ENCODE measurements at regions not wholly inside any gene's neighbourhood (a gene's known extent, or its start where the extent isn't known, plus 50 kb on each side); places are given as distances from the start of the nearest gene placed in this dataset.

- Histone ChIP-seq H4K91ac (ENCODE audit: insufficient read depth, low read depth, low read length) (no peak overlapping the region), H3K27me3 (ENCODE audit: control insufficient read depth, insufficient read depth, low read length) (peaks cover 5% of the 10 kb centered on the region), H3K79me1 (ENCODE audit: low read depth in 1 of 2, low read length in 2 of 2) (no peaks in the 10 kb centered on the region), H2BK5ac (ENCODE audit: low read depth, low read length, poor library complexity, severe bottlenecking) (no peak overlapping the region), H3K23ac (ENCODE audit: low read depth, low read length) (no peak overlapping the region), H2BK15ac (ENCODE audit: low read depth, low read length) (no peak overlapping the region), H4K5ac (ENCODE audit: low read depth, low read length) (no peak overlapping the region), H3K9me1 (ENCODE audit: insufficient read depth, low read length) (no peaks in the 10 kb centered on the region), H3K27ac (ENCODE audit: insufficient read depth, low read length) (no peak overlapping the region), H3K56ac (ENCODE audit: extremely low read depth, insufficient read depth, low read length) (no peak overlapping the region), H2AK9ac (replicated peaks; ENCODE audit: low read depth, low read length, poor library complexity) (no peak overlapping the region), H3K4me2 (ENCODE audit: low read depth, low read length) (no peak overlapping the region), H3K4me1 (ENCODE audit: control insufficient read depth, insufficient read depth, low read length) (no peaks in the 10 kb centered on the region), H3K9ac (ENCODE audit: low read depth, low read length) (no peak overlapping the region), H3K4ac (ENCODE audit: low read depth, low read length) (no peak overlapping the region), H2BK120ac (ENCODE audit: low read depth, low read length) (no peak overlapping the region), H2AK5ac (ENCODE audit: low read depth, low read length) (no peak overlapping the region), H3K9me3 (ENCODE audit: control insufficient read depth, insufficient read depth, low read length) (no peaks in the 10 kb centered on the region), H2BK20ac (ENCODE audit: low read depth, low read length) (no peak overlapping the region), H3K36me3 (ENCODE audit: control insufficient read depth, insufficient read depth, low read length) (no peaks in the 10 kb centered on the region), H3K14ac (replicated peaks; ENCODE audit: low read depth, low read length) (no peak overlapping the region), H4K8ac (ENCODE audit: low read depth in 2 of 2, low read length in 2 of 2) (no peak overlapping the region), H3K4me3 (ENCODE audit: insufficient read depth, low read depth, low read length) (no peak overlapping the region), H3K18ac (ENCODE audit: low read depth, low read length) (no peak overlapping the region), H2AFZ (replicated peaks; ENCODE audit: low read length, poor library complexity) (no peak overlapping the region), H4K20me1 (ENCODE audit: insufficient read depth, low read length) (no peaks in the 10 kb centered on the region)
- BruUV-seq (replicated peaks): no TSS peak
- POLR2A ChIA-PET (ENCODE audit: unreplicated experiment): no interaction called here
- CTCF ChIA-PET: no interaction called here
- WGBS, 2 experiments (ENCODE audit: extremely low coverage in 2 of 2, insufficient read length in 1 of 2): 94% methylated on average over 7 of the region's 20 CpGs; no CpG with 5 or more reads in 1 of the 2 experiments
- dilution Hi-C loops (cut with HindIII; ENCODE audit: low sequenced_read_pairs, unreplicated experiment) (no loop called here), in situ Hi-C loops (cut with MboI; ENCODE audit: low sequenced_read_pairs) (no loop called here), intact Hi-C loops (cut with micrococcal nuclease) (no loop called here)
- DNase-seq (no peak), ATAC-seq (ENCODE audit: low read depth) (no peak)
- TF ChIP-seq POLR2A (IDR thresholded peaks at IDR 0.05; ENCODE audit: low read depth, low read length) (no peak), RCOR1 (IDR thresholded peaks at IDR 0.05; ENCODE audit: insufficient replicate concordance, low read length) (no peak), CEBPB (IDR thresholded peaks at IDR 0.05; ENCODE audit: low read depth, low read length) (no peak), RAD21 (IDR thresholded peaks at IDR 0.05; ENCODE audit: low read length) (no peak), RFX5 (IDR thresholded peaks at IDR 0.05; ENCODE audit: low read depth, low read length) (no peak)
Observed at GRCh38 chr2:105943977-105944376, 199.3 kb downstream of the NCK2 start.
